Transverse colon (tissue), 4 donors: ENCODE measurements at regions not wholly inside any gene's neighbourhood (a gene's known extent, or its start where the extent isn't known, plus 50 kb on each side); places are given as distances from the start of the nearest gene placed in this dataset.

Experiments used
- EP300 ChIP-seq: sonication (generic); formaldehyde crosslinking; IDR thresholded peaks from one replicate; pipeline ENCODE4 v1.6.1; 2017; ENCODE audit warnings: antibody characterized with exemption, low read depth
- POLR2AphosphoS5 ChIP-seq, 3 donors: sonication (generic); formaldehyde crosslinking; IDR thresholded peaks; one replicate each; pipeline ENCODE4 v1.6.1; 2016; ENCODE audit warnings: antibody characterized with exemption in 3 of 3
- TF ChIP-seq, protein P1 (sequence below), 5 experiments: fragments of 200-600 bp in 3 of 5; fragments of 450-650 bp in 2 of 5; sonication (generic) in 3 of 5; IDR thresholded peaks; 1 replicate in 2 of 5; 2 replicates in 3 of 5; pipeline ENCODE4 v1.5.1; 2016 to 2017; ENCODE audit warnings: antibody characterized with exemption in 5 of 5, inconsistent platforms in 3 of 5, mild to moderate bottlenecking in 2 of 5, moderate library complexity in 1 of 5

DNA sequence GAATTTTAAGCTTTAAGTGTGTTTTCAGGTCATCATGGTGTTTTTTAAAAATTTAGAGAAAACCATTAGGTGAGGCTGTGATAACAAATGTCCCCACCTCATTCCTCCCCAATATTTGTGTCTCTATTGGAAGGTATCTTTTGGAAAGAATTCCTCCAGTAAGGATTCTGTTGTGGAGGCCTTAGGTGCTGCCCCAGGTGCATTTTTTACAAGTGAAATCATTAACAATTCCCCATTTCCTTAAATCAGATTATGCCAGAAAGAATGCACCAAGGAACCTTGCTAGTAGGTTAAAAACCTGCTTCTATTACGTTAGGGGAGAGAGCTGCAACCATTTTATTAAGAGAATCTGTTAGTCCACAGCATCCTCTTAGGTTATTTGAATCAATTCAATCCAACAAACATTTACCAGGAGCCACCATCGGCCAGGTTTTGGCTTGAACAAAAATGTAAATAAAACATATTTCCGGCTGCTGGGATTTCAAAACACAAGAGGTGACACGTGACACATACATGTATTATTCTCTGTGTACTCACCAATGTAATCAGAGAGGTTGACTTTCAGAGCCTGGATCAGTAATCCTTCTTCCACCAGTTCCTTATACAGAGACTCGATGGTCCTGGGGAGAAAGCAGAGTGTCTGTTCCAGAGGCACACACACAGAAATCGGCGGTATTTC is 112.5 kb upstream of the ASB18 start:
- TF ChIP-seq, protein P1, sequence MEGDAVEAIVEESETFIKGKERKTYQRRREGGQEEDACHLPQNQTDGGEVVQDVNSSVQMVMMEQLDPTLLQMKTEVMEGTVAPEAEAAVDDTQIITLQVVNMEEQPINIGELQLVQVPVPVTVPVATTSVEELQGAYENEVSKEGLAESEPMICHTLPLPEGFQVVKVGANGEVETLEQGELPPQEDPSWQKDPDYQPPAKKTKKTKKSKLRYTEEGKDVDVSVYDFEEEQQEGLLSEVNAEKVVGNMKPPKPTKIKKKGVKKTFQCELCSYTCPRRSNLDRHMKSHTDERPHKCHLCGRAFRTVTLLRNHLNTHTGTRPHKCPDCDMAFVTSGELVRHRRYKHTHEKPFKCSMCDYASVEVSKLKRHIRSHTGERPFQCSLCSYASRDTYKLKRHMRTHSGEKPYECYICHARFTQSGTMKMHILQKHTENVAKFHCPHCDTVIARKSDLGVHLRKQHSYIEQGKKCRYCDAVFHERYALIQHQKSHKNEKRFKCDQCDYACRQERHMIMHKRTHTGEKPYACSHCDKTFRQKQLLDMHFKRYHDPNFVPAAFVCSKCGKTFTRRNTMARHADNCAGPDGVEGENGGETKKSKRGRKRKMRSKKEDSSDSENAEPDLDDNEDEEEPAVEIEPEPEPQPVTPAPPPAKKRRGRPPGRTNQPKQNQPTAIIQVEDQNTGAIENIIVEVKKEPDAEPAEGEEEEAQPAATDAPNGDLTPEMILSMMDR (IDR thresholded peaks at IDR 0.05), result no peak
- TF ChIP-seq EP300 (no peak), POLR2AphosphoS5 (IDR thresholded peaks at IDR 0.05) (no peak)
